Smooth muscle cell (in vitro differentiated cells): ENCODE measurements at regions not wholly inside any gene's neighbourhood (a gene's known extent, or its start where the extent isn't known, plus 50 kb on each side); places are given as distances from the start of the nearest gene placed in this dataset.
"Not testable (repeated sequence)": the region's sequence is repeated elsewhere in the genome, so short reads cannot be mapped to it uniquely, and the experiment has no call there.

ENCODE experiments used
- DNase-seq: peaks from one replicate; lab custom pipeline; 2025; ENCODE audit not compliant: unreplicated experiment; lab: John Stamatoyannopoulos, UW
- H2AFZ ChIP-seq: fragments of 200-600 bp; sonication (generic); 2 replicates; pipeline ENCODE4 v1.6.0; 2016; ENCODE audit warnings: antibody characterized with exemption, low read depth, mild to moderate bottlenecking
- H3F3A ChIP-seq: fragments of 200-600 bp; sonication (generic); 2 replicates; pipeline ENCODE4 v1.6.0; 2017; ENCODE audit warnings: antibody characterized with exemption, low read depth
- H3K27ac ChIP-seq: fragments of 200-600 bp; sonication (generic); 2 replicates; pipeline ENCODE4 v1.5.1; 2016; ENCODE audit warnings: low read depth, mild to moderate bottlenecking
- H3K27me3 ChIP-seq: fragments of 200-600 bp; sonication (generic); 2 replicates; pipeline ENCODE4 v1.6.1; 2016; ENCODE audit warnings: low read depth, mild to moderate bottlenecking
- H3K36me3 ChIP-seq: fragments of 200-600 bp; sonication (generic); 2 replicates; pipeline ENCODE4 v1.5.1; 2016; ENCODE audit warnings: low read depth
- H3K4me1 ChIP-seq: fragments of 200-600 bp; sonication (generic); 2 replicates; pipeline ENCODE4 v1.5.1; 2016; ENCODE audit warnings: low read depth
- H3K4me2 ChIP-seq: fragments of 200-600 bp; sonication (generic); 2 replicates; pipeline ENCODE4 v1.6.0; 2016; ENCODE audit warnings: mild to moderate bottlenecking
- H3K4me3 ChIP-seq: fragments of 200-600 bp; sonication (generic); 2 replicates; pipeline ENCODE4 v1.5.1; 2016; ENCODE audit warnings: mild to moderate bottlenecking
- H3K79me2 ChIP-seq: fragments of 200-600 bp; sonication (generic); 2 replicates; pipeline ENCODE4 v1.6.0; 2016; ENCODE audit warnings: low read depth, mild to moderate bottlenecking
- H3K9ac ChIP-seq: fragments of 200-600 bp; sonication (generic); 2 replicates; pipeline ENCODE4 v1.6.0; 2016; ENCODE audit warnings: low read depth
- H3K9me3 ChIP-seq: fragments of 200-600 bp; sonication (generic); replicated peaks from 2 replicates; pipeline ENCODE4 v1.5.1; 2016; ENCODE audit warnings: low read depth
- H4K20me1 ChIP-seq: fragments of 200-600 bp; sonication (generic); 2 replicates; pipeline ENCODE4 v1.6.0; 2016; ENCODE audit warnings: low read depth
- WGBS: methylation state at CpG from one replicate; pipeline ENCODE4 v1.1.7; 2016; ENCODE audit warnings: low lambda C conversion rate; 5-methylcytosine and 5-hydroxymethylcytosine counted together
- TF ChIP-seq, protein P1 (sequence below): fragments of 200-600 bp; sonication (generic); IDR thresholded peaks from 2 replicates; pipeline ENCODE4 v1.5.1; 2017; ENCODE audit warnings: borderline replicate concordance, mild to moderate bottlenecking, antibody characterized with exemption; ENCODE audit not compliant: insufficient read depth, poor library complexity, severe bottlenecking

DNA sequence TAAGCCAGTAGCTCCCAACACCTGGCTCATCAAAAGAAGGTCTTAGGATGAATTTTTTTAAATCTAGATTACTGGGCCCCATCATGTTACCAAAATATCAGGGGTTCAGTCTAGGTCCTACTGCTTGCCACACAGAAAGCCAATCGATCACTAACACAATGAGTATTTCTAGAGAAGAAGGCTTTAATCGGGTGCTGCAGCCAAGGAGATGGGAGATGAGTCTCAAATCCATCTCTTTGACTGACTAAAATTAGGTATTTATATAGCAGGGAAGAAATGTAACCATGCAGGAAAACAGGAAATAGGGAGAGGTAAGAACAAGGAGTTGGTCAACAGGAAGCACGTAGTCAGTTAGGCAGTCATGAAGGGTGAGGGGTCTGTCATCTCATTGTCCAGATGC is 288.2 kb downstream of the CEP170 start:
- H2AFZ ChIP-seq, result no peak overlapping the region
- 95% methylated on average over 3 of the region's 3 CpGs for WGBS
- H4K20me1 ChIP-seq, result no peaks in the 10 kb centered on the region
- H3K79me2 ChIP-seq, result no peaks in the 10 kb centered on the region
- TF ChIP-seq, protein P1, sequence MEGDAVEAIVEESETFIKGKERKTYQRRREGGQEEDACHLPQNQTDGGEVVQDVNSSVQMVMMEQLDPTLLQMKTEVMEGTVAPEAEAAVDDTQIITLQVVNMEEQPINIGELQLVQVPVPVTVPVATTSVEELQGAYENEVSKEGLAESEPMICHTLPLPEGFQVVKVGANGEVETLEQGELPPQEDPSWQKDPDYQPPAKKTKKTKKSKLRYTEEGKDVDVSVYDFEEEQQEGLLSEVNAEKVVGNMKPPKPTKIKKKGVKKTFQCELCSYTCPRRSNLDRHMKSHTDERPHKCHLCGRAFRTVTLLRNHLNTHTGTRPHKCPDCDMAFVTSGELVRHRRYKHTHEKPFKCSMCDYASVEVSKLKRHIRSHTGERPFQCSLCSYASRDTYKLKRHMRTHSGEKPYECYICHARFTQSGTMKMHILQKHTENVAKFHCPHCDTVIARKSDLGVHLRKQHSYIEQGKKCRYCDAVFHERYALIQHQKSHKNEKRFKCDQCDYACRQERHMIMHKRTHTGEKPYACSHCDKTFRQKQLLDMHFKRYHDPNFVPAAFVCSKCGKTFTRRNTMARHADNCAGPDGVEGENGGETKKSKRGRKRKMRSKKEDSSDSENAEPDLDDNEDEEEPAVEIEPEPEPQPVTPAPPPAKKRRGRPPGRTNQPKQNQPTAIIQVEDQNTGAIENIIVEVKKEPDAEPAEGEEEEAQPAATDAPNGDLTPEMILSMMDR, result no peak
- no peak overlapping the region for H3K4me3 ChIP-seq
- no peak overlapping the region for H3K4me2 ChIP-seq
- H3K9ac ChIP-seq, result no peak overlapping the region
- no peak overlapping the region for H3K27ac ChIP-seq
- no peaks in the 10 kb centered on the region for H3K27me3 ChIP-seq
- no peaks in the 10 kb centered on the region for H3K36me3 ChIP-seq
- no peaks in the 10 kb centered on the region for H3F3A ChIP-seq
- H3K9me3 ChIP-seq, result no peaks in the 10 kb centered on the region
- DNase-seq, result no peak
- no peaks in the 10 kb centered on the region for H3K4me1 ChIP-seq

DNA sequence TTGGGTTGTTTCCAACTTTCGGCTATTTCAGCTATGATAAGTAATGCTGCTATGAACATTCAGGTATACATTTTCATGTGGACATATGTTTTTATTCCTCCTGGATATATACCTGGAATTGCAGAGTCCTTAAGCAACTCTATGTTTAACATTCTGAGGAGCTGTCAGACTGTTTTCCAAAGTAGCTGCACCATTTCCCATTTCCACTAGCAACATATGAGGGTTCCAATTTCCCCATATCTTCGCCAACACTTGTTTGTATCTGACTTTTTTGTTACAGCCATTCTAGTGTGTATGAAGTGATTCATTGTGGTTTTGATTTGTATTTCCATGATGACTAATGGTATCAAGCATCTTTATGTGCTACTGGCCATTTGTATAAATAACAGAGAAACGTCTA is 295.7 kb downstream of the CEP170 start:
- not testable (repeated sequence) for H3K36me3 ChIP-seq, H3K27me3 ChIP-seq, H3K9ac ChIP-seq, H3K4me1 ChIP-seq, H3K79me2 ChIP-seq, H3K4me3 ChIP-seq, H4K20me1 ChIP-seq, DNase-seq, H3K9me3 ChIP-seq, H2AFZ ChIP-seq, H3K27ac ChIP-seq, H3F3A ChIP-seq, H3K4me2 ChIP-seq
- 66% methylated on average over 3 of the region's 3 CpGs for WGBS

DNA sequence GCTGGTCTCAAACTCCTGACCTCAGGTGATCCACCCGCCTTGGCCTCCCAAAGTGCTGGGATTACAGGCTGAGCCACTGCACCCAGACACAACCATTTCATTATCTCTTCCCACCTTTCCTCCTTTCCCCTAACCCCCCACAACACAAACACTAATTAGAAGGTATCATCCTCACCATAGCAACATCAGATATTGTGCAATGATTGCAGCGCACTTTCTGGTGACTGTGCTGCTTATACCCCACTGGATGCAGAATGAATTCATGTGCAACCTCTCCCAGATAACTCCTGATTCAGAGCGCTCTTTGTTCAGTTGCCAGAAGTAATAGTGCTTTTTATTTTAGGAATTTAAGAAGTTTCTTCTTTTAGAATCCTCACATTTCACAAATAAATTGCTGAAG is 300.1 kb downstream of the CEP170 start:
- not testable (repeated sequence) for H3K9ac ChIP-seq, H4K20me1 ChIP-seq, H3K36me3 ChIP-seq, H2AFZ ChIP-seq, H3K27me3 ChIP-seq, H3F3A ChIP-seq, H3K27ac ChIP-seq, H3K79me2 ChIP-seq, H3K4me1 ChIP-seq, H3K9me3 ChIP-seq, H3K4me3 ChIP-seq, DNase-seq, H3K4me2 ChIP-seq
- WGBS, result 96% methylated on average over 3 of the region's 3 CpGs

DNA sequence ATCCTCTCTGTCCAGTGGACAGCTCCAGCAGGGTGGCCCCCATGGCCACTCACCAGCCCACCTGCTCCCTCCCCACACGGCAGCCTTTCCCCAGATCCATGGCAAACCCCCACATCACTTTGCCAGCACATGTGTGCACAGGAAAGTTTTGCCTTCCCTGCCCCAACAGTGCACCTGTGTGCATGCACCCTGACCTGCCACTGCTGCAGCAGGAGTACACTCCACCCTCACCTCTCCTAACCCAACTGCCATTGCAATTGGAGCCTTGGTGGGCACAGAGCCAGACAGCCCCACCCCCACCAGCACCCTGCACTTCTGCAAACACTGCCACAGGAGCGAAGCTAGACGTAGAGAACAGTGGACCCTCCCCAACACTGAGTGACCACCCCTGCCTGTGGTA is 308.9 kb downstream of the CEP170 start:
- H3K79me2 ChIP-seq, result no peaks in the 10 kb centered on the region
- H3F3A ChIP-seq, result no peaks in the 10 kb centered on the region
- no peak for DNase-seq
- no peaks in the 10 kb centered on the region for H3K9me3 ChIP-seq
- no peak overlapping the region for H3K4me2 ChIP-seq
- no peaks in the 10 kb centered on the region for H4K20me1 ChIP-seq
- TF ChIP-seq, protein P1, result no peak
- WGBS, result 96% methylated on average over 3 of the region's 3 CpGs
- no peak overlapping the region for H3K9ac ChIP-seq
- no peak overlapping the region for H2AFZ ChIP-seq
- H3K4me3 ChIP-seq, result no peak overlapping the region
- no peaks in the 10 kb centered on the region for H3K27me3 ChIP-seq
- no peak overlapping the region for H3K27ac ChIP-seq
- H3K4me1 ChIP-seq, result no peaks in the 10 kb centered on the region
- H3K36me3 ChIP-seq, result no peaks in the 10 kb centered on the region

DNA sequence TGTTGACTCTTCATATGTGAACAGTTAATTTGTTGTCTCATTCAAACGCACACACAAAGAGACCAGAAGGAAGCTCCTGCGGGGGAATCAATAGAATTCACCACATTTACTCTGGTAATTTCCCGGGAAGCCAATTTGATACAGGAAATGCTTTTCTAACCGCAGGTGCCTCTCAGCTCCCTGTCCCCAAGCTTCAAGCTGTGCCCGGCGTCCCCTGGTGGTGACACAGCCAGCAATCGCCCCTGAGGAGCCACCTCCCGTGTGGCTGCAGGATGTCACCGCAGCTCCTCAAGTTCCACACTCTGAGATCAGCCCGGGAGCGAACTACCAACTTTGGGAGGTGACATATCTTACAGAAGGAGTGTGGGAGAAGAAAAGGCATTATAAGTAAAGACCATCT is 318.4 kb downstream of the CEP170 start:
- H3F3A ChIP-seq, H3K4me3 ChIP-seq, H3K36me3 ChIP-seq, H3K9ac ChIP-seq, H2AFZ ChIP-seq, H3K79me2 ChIP-seq, H3K27ac ChIP-seq, H3K27me3 ChIP-seq, DNase-seq, H3K4me2 ChIP-seq, H3K4me1 ChIP-seq, H3K9me3 ChIP-seq, H4K20me1 ChIP-seq: not testable (repeated sequence)
- 28% methylated on average over 11 of the region's 11 CpGs for WGBS
- TF ChIP-seq, protein P1, result peak; percentile 17

DNA sequence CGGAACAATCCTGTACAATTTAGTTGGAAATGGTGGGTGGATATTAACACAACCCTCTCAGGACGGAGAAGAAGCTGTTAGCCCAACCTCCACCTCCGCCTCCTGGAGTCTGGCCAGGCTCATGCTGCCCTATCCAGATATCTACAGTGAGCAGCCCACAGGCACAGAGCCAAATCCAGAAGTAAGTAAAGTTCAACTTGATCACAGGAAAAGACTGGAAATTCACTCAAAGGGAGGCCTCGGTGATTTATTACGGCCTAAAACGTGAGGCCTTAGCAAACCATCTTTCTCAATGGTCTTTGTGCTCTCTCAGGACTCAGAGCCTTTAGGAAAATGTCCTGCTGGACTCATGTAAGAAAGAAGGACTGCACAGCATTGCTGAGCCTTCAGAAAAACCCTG is 330.4 kb downstream of the CEP170 start:
- H3K4me1 ChIP-seq, H3K27ac ChIP-seq, H2AFZ ChIP-seq, H3K9ac ChIP-seq, H3K4me3 ChIP-seq, H3F3A ChIP-seq, H3K36me3 ChIP-seq, DNase-seq, H3K9me3 ChIP-seq, H3K4me2 ChIP-seq, H3K27me3 ChIP-seq, H3K79me2 ChIP-seq, H4K20me1 ChIP-seq: not testable (repeated sequence)
- 46% methylated on average over 6 of the region's 6 CpGs for WGBS

DNA sequence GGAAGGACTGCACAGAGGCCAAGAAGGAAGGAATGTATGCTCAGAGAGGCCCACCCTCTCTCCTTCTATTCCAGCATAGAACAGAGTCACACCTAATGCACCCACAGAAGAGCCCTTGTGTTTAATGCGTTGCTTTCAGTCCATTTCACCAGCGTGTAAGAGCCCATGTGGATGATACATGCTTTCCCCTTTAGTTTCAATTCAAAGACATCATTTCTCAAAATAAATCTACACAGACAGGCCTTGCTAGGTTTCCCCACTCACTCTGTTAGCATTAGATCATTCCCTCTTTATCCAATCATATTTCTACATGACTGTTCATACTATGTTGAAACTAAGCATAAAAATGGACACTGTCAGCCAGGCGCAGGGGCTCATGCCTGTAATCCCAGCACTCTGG is 331.5 kb downstream of the CEP170 start:
- DNase-seq, H3K79me2 ChIP-seq, H3K9ac ChIP-seq, H4K20me1 ChIP-seq, H3K4me2 ChIP-seq, H3K36me3 ChIP-seq, H3K4me3 ChIP-seq, H3F3A ChIP-seq, H3K4me1 ChIP-seq, H3K27ac ChIP-seq, H2AFZ ChIP-seq, H3K9me3 ChIP-seq, H3K27me3 ChIP-seq: not testable (repeated sequence)
- 93% methylated on average over 3 of the region's 3 CpGs for WGBS
